Kidney tubule cell (primary cell): ENCODE measurements at regions not wholly inside any gene's neighbourhood (a gene's known extent, or its start where the extent isn't known, plus 50 kb on each side); places are given as distances from the start of the nearest gene placed in this dataset.
"Not testable (repeated sequence)": the region's sequence is repeated elsewhere in the genome, so short reads cannot be mapped to it uniquely, and the experiment has no call there.

Experiments used
- DNase-seq: peaks from one replicate; pipeline ENCODE4 v3.0.0-alpha.2; 2018; ENCODE audit warnings: low spot score

DNA sequence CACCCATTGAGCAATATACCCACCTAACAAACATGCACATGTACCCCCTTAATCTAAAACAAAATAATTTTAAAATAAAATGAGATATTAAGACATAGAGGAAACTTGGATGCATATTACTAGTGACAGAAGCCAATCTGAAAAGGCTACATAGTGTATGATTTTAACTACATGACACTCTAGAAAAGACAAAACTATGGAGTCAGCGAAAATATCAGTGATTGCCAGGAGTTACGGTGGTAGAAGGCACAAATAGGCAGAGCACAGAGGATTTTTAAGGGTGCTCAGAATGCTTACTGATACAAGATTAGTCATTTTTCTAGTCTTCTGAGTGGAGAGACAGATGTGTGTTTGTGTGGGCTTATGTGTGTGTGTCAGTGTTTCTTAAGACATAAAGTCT is 656.6 kb downstream of the NR4A2 start:
- DNase-seq, result no peak

- no peak for DNase-seq
Measured at GRCh38 chr2:155665704-155666103, 666.8 kb downstream of the NR4A2 start.

DNA sequence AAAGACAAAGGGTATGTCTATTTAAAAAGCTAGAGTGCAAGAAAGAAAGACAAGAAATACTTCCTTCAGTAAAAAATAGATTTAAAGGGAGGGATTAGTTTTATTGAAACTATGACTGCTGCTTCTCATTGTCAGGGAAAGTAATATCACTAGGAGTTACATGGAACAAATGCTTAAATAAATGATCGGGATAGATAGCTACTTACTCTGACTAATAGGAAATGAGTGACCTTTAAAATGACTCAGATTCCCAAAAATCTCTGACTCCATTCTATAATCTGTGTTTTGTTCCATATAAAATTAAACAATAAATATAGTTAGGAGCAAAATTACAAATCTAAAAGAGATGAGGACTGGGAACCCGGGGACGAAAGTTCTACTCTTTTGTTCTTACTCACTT is 669.3 kb downstream of the NR4A2 start:
- DNase-seq, result no peak

DNA sequence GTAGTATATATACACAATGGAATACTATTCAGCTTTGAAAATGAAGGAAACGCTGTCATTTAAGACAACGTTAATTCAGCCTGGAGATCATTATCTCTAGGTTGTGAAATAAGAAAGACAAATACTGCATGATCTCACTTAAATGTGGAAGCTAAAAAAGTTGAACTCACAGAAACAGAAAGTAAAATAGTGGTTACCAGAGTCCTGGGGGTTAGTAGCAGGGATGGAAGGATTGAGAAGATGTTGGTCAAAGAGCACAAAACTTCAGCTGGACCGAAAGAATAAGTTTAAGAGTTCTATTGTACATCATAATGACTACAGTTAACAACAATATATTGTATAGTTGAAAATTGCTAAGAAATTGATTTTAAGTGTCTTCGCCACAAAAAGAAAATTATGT is 670.3 kb downstream of the NR4A2 start:
- DNase-seq, result no peak

DNA sequence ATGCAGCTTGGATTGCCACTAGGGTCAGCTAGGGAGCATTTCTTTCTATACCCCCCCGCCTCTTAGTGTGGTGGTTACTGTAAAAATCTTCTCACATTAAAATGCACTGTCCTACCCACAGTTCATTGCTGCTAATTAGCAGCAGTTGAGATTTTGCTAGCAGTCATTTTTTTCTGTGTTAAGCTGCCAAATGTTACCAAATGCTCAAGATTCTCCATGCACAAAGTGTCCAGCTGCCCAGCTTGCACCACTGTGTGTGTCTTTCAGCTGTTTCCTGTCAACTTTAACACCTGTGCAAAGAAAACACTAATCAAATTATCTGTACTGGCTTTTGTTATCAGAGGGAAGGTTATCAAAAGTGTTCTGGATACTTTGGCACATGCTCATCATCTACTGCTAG is 679.3 kb downstream of the NR4A2 start:
- DNase-seq, result no peak

- no peak for DNase-seq
Measured at GRCh38 chr2:155651851-155652250, 680.7 kb downstream of the NR4A2 start.

- DNase-seq, result no peak
Measured at GRCh38 chr2:155645791-155646190, 686.7 kb downstream of the NR4A2 start.

DNA sequence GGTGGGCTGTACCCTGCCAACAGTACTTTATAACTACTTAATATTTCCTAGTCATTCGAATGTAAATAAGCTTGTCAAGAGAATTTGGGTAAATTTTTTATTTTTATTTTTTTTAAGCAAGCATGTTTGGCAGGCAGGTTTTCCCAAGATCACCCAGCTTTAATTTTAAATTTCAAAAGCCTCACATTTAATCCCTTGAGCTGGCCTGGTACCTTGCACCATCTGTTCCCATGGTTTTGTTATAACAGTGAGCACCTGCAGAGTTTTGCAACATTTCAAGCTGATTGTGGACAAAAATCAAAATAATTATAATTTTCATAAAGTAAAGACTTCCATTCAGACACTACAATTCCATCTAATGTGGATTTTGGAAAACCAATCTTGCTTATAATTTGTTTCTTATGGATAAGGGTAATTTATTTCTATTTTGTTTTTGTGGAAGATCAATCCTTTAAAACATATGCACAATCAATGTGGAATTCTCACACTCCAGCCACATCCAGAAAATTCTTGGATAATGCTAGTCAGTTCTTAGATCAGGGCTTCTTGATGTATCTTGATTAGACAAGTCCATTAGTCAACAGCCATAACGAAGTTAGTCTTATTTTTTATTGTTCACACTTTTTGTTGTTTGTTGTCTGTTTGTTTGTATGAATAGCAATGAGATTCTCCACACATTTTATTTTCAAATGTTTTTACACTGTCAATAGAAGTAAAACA is 689.3 kb downstream of the NR4A2 start:
- DNase-seq, result no peak

- DNase-seq, result no peak
Measured at GRCh38 chr2:155633887-155634570, 698.5 kb downstream of the NR4A2 start.

GRCh38 chr2:155633060-155633839 is 699.3 kb downstream of the NR4A2 start:
- no peak for DNase-seq

- no peak for DNase-seq
Measured at GRCh38 chr2:155630760-155631159, 701.8 kb downstream of the NR4A2 start.

GRCh38 chr2:155622443-155622842 is 710.1 kb downstream of the NR4A2 start:
- no peak for DNase-seq

GRCh38 chr2:155600914-155601760 is 731.4 kb downstream of the NR4A2 start:
- DNase-seq, result no peak

DNA sequence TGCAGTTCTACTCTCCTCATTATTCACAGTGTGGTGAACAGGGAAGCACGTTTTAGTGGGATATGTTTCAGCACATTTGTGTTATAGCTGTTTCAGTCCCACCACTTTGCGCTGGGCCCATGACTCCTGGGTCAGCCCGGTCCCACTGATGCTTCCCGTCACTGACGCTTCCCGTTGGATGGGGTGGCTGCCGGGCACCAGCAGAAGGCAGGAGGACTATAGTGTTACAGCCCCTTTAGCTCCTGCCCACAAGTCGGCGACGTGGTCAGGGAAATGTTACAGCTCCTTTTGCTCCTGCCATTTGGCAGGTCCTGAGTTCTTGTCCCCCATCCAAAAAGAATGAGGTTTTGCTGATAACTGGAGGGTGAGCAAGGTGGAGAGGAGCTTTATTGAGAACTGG is 732.2 kb downstream of the NR4A2 start:
- DNase-seq, result no peak

- DNase-seq, result no peak
Measured at GRCh38 chr2:155599834-155600233, 732.7 kb downstream of the NR4A2 start.

GRCh38 chr2:155583674-155584195 is 748.8 kb downstream of the NR4A2 start:
- no peak for DNase-seq

DNA sequence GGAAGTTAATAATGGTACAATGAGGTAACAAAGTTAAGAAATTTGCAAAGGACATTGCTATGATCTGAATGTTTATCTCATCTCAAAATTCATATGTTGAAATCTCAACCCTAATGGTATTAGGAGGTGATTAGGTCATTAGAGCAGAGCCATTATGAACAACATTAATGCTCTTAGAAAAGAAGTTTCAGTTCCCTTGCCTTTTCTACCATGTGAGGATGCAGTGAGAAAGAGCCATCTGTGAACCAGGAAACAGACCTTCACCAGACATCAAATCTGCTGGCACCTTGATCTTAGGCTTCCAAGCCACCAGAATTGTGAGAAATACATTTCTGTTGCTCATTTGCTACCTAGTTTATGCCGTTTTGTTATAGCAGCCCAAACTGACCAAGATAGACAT is 757.6 kb downstream of the NR4A2 start:
- DNase-seq, result no peak

GRCh38 chr2:155547571-155547970 is 785.0 kb downstream of the NR4A2 start:
- no peak for DNase-seq

GRCh38 chr2:155546721-155547555 is 785.6 kb downstream of the NR4A2 start:
- no peak for DNase-seq

DNA sequence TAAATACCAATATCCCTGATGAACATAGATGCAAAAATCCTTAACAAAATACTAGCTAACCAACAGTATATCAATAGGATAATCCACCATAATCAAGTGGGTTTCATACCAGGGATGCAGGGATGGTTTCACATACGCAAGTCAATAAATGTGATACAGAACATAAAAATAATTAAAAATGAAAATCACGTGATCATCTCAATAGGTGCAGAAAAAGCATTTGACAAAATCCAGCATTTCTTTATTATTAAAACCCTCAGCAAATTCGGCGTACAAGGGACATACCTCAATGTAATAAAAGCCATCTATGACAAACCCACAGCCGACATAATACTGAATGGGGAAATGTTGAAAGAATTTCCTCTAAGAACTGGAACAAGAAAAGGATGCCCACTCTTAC is 793.5 kb downstream of the NR4A2 start:
- not testable (repeated sequence) for DNase-seq

GRCh38 chr2:155528034-155528433 is 804.5 kb downstream of the NR4A2 start:
- DNase-seq, result no peak
